ENCODE measurements at regions not wholly inside any gene's neighbourhood (a gene's known extent, or its start where the extent isn't known, plus 50 kb on each side); places are given as distances from the start of the nearest gene placed in this dataset.

DNA sequence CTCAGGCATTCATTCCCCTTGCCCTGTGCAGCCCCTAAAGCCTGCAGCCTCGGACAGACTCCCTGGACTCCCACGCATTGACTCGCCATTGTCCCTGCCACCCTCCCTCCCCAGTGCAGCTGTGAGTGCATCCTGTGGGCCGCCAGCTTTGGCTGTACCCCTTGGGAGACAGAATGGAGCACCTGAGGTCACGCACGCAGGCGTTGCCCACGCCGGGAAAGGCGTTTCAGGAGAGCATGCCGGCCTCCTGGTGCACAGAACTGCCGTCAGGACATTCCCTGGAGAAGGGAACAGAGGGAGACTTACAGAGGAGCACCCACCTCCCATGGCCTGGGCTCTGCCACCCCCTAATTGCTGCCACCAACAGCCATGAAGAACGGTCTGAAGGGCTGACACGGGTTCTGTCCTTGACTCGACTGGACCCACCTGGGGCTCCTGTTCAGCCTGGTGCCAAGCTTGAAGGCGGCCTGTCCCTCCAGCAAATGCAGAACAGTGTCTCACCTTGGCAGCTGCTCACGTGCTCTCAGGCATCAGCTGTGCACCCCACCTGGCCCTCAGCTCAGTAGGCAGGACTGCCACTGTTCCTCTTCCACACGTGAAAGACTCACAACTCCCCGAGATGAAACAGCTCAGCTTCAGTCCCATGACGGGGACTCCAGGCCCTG, 503.8 kb downstream of the BRD1 start:
- H3K4me1 ChIP-seq (ENCODE audit: insufficient read depth, low read length) = no peaks in the 10 kb centered on the region
- no TSS peak for BruUV-seq (replicated peaks)
- ChIA-PET CTCF (no interaction called here), POLR2A (ENCODE audit: unreplicated experiment) (no interaction called here)
- H3K9me2 ChIP-seq (replicated peaks; ENCODE audit: low read length) = no peaks in the 10 kb centered on the region
- H3K36me3 ChIP-seq (ENCODE audit: low read depth, low read length) = no peaks in the 10 kb centered on the region
- no peak overlapping the region for H3K27ac ChIP-seq (ENCODE audit: low read length)
- intact Hi-C loops (cut with micrococcal nuclease) = no loop called here
- H3K4me3 ChIP-seq (ENCODE audit: low read length) = no peak overlapping the region
- H2AFZ ChIP-seq (ENCODE audit: low read length) = no peak overlapping the region
- no peaks in the 10 kb centered on the region for H4K20me1 ChIP-seq (ENCODE audit: low read length)
- no peak for DNase-seq
- no peak overlapping the region for H3K9ac ChIP-seq (ENCODE audit: low read length)
- peaks cover 65% of the 10 kb centered on the region for H3K27me3 ChIP-seq (ENCODE audit: low read length)
- H3F3A ChIP-seq (ENCODE audit: low read length, unreplicated experiment) = no peaks in the 10 kb centered on the region
- no peak for ATAC-seq
- H3K4me2 ChIP-seq (ENCODE audit: low read length) = no peak overlapping the region
- H3K9me3 ChIP-seq (ENCODE audit: low read length) = no peaks in the 10 kb centered on the region
- TF ChIP-seq, protein P1, sequence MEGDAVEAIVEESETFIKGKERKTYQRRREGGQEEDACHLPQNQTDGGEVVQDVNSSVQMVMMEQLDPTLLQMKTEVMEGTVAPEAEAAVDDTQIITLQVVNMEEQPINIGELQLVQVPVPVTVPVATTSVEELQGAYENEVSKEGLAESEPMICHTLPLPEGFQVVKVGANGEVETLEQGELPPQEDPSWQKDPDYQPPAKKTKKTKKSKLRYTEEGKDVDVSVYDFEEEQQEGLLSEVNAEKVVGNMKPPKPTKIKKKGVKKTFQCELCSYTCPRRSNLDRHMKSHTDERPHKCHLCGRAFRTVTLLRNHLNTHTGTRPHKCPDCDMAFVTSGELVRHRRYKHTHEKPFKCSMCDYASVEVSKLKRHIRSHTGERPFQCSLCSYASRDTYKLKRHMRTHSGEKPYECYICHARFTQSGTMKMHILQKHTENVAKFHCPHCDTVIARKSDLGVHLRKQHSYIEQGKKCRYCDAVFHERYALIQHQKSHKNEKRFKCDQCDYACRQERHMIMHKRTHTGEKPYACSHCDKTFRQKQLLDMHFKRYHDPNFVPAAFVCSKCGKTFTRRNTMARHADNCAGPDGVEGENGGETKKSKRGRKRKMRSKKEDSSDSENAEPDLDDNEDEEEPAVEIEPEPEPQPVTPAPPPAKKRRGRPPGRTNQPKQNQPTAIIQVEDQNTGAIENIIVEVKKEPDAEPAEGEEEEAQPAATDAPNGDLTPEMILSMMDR (conservative IDR thresholded peaks at IDR 0.05; ENCODE audit: low read depth, low read length) = no peak
- TF ChIP-seq EZH2 (IDR thresholded peaks at IDR 0.05; ENCODE audit: low read length, unreplicated experiment) = no peak
- no peaks in the 10 kb centered on the region for H3K79me2 ChIP-seq (ENCODE audit: low read length)

DNA sequence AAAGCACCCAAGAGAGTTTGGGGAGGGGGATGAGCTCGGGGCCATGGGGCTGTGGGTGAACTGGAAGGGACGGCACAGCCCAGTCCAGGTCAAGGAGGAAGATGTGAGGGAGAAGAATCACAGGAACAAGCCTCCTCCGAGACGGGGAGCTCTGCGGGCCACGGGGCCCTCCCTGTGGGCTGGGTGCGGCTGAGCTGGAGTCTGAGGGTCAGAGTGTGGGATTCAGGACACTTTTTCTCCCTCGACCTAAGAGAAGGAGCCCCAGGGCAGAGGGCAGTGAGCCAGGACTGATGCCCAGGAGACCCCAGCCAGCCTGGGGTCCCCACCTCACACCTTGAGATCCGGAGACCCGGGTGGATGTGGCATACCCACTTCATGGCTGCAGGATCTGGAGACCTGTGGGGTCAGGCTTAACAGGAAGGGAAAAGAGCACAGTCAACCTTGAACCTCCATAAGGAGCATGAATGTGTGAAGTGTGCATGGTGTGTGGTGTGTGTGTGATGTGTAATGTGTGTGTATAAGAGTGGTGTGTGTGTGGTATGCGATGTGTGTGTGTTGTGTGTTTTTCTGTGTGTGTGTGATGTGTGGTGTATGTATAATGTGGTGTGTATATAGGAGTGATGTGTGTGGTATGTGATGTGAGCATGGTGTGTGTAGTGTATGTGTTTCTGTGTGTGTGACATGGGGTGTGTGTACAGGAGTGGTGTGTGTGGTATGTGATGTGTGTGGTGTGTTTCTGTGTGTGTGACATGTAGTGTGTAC, 504.6 kb downstream of the BRD1 start:
- no peak overlapping the region for H3K9ac ChIP-seq (ENCODE audit: low read length)
- POLR2A ChIA-PET (ENCODE audit: unreplicated experiment) = no interaction called here
- H2AFZ ChIP-seq (ENCODE audit: low read length) = no peak overlapping the region
- no peak overlapping the region for H3K4me3 ChIP-seq (ENCODE audit: low read length)
- CTCF ChIA-PET = no interaction called here
- no peaks in the 10 kb centered on the region for H3K9me3 ChIP-seq (ENCODE audit: low read length)
- no peaks in the 10 kb centered on the region for H3F3A ChIP-seq (ENCODE audit: low read length, unreplicated experiment)
- BruUV-seq (replicated peaks) = no TSS peak
- no peaks in the 10 kb centered on the region for H3K4me1 ChIP-seq (ENCODE audit: insufficient read depth, low read length)
- H3K36me3 ChIP-seq (ENCODE audit: low read depth, low read length) = no peaks in the 10 kb centered on the region
- no peak overlapping the region for H3K27ac ChIP-seq (ENCODE audit: low read length)
- no peaks in the 10 kb centered on the region for H4K20me1 ChIP-seq (ENCODE audit: low read length)
- no peak for TF ChIP-seq EZH2 (IDR thresholded peaks at IDR 0.05; ENCODE audit: low read length, unreplicated experiment)
- TF ChIP-seq, protein P1 (conservative IDR thresholded peaks at IDR 0.05; ENCODE audit: low read depth, low read length) = no peak
- no peak for TF ChIP-seq EZH2phosphoT487 (IDR thresholded peaks at IDR 0.05; ENCODE audit: borderline replicate concordance, low read length)
- DNase-seq (no peak), ATAC-seq (no peak)
- H3K27me3 ChIP-seq (ENCODE audit: low read length) = peaks cover 72% of the 10 kb centered on the region
- H3K4me2 ChIP-seq (ENCODE audit: low read length) = no peak overlapping the region
- no peaks in the 10 kb centered on the region for H3K79me2 ChIP-seq (ENCODE audit: low read length)
- intact Hi-C loops (cut with micrococcal nuclease) = no loop called here
- no peaks in the 10 kb centered on the region for H3K9me2 ChIP-seq (replicated peaks; ENCODE audit: low read length)

DNA sequence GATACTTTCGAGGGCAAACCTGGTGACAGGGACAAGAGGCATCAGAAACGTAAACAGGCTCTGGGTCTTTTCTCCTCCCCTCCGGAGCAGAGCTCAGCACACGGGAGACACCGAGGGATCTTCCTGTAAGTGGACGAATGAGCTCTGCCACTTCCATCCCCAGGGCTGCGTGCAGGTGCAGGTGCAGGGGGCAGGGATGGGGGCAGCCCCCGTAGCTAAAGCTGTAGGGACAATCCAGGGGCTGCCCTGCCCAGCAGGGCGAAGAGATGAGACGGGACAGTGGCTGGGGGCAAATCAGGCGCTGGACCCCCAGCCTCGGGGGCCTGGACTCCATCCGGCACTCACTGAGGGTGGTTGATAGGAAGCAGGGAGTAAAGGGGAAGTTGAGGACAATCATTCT, 505.4 kb downstream of the BRD1 start:
- H3K9ac ChIP-seq (ENCODE audit: low read length) = no peak overlapping the region
- peaks cover 72% of the 10 kb centered on the region for H3K27me3 ChIP-seq (ENCODE audit: low read length)
- no peaks in the 10 kb centered on the region for H3F3A ChIP-seq (ENCODE audit: low read length, unreplicated experiment)
- TF ChIP-seq EZH2 (IDR thresholded peaks at IDR 0.05; ENCODE audit: low read length, unreplicated experiment) (no peak), EZH2phosphoT487 (IDR thresholded peaks at IDR 0.05; ENCODE audit: borderline replicate concordance, low read length) (no peak)
- TF ChIP-seq, protein P1 (conservative IDR thresholded peaks at IDR 0.05; ENCODE audit: low read depth, low read length) = no peak
- no peak for ATAC-seq
- no peak for DNase-seq
- H3K9me3 ChIP-seq (ENCODE audit: low read length) = no peaks in the 10 kb centered on the region
- intact Hi-C loops (cut with micrococcal nuclease) = no loop called here
- no peaks in the 10 kb centered on the region for H3K36me3 ChIP-seq (ENCODE audit: low read depth, low read length)
- ChIA-PET CTCF (no interaction called here), POLR2A (ENCODE audit: unreplicated experiment) (no interaction called here)
- no peaks in the 10 kb centered on the region for H3K9me2 ChIP-seq (replicated peaks; ENCODE audit: low read length)
- no peaks in the 10 kb centered on the region for H4K20me1 ChIP-seq (ENCODE audit: low read length)
- no peak overlapping the region for H3K4me3 ChIP-seq (ENCODE audit: low read length)
- no peak overlapping the region for H2AFZ ChIP-seq (ENCODE audit: low read length)
- no TSS peak for BruUV-seq (replicated peaks)
- no peaks in the 10 kb centered on the region for H3K4me1 ChIP-seq (ENCODE audit: insufficient read depth, low read length)
- no peaks in the 10 kb centered on the region for H3K79me2 ChIP-seq (ENCODE audit: low read length)
- no peak overlapping the region for H3K4me2 ChIP-seq (ENCODE audit: low read length)
- H3K27ac ChIP-seq (ENCODE audit: low read length) = no peak overlapping the region

Data from PC-3 (cell line).